ENCODE measurements at regions not wholly inside any gene's neighbourhood (a gene's known extent, or its start where the extent isn't known, plus 50 kb on each side); places are given as distances from the start of the nearest gene placed in this dataset.

- TF ChIP-seq, protein P1, sequence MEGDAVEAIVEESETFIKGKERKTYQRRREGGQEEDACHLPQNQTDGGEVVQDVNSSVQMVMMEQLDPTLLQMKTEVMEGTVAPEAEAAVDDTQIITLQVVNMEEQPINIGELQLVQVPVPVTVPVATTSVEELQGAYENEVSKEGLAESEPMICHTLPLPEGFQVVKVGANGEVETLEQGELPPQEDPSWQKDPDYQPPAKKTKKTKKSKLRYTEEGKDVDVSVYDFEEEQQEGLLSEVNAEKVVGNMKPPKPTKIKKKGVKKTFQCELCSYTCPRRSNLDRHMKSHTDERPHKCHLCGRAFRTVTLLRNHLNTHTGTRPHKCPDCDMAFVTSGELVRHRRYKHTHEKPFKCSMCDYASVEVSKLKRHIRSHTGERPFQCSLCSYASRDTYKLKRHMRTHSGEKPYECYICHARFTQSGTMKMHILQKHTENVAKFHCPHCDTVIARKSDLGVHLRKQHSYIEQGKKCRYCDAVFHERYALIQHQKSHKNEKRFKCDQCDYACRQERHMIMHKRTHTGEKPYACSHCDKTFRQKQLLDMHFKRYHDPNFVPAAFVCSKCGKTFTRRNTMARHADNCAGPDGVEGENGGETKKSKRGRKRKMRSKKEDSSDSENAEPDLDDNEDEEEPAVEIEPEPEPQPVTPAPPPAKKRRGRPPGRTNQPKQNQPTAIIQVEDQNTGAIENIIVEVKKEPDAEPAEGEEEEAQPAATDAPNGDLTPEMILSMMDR (conservative IDR thresholded peaks at IDR 0.05) = no peak
- TF ChIP-seq EZH2 (IDR thresholded peaks at IDR 0.05; ENCODE audit: low read depth) = no peak
Measured at GRCh38 chr2:33911327-33911726, 312.2 kb upstream of the FAM98A start.

Measured in PC-9 (cell line).